ENCODE measurements at regions not wholly inside any gene's neighbourhood (a gene's known extent, or its start where the extent isn't known, plus 50 kb on each side); places are given as distances from the start of the nearest gene placed in this dataset.

GRCh38 chr2:136204971-136205370 is 87.0 kb upstream of the CXCR4 start:
- no peaks in the 10 kb centered on the region for H4K20me1 ChIP-seq (replicated peaks; ENCODE audit: control insufficient read depth, insufficient read depth, low read length)
- BruUV-seq (replicated peaks) = no TSS peak
- H3K9me1 ChIP-seq (ENCODE audit: control insufficient read depth, insufficient read depth, low read length) = no peaks in the 10 kb centered on the region
- H3K4me1 ChIP-seq (replicated peaks in 1 of 2; ENCODE audit: control insufficient read depth in 2 of 2, insufficient read depth in 2 of 2, low read length in 2 of 2) = no peaks in the 10 kb centered on the region
- H3K4me3 ChIP-seq = no peak overlapping the region
- H3K4me2 ChIP-seq (ENCODE audit: insufficient read depth, low read length) = no peak overlapping the region
- ATAC-seq (no peak), FAIRE-seq (no peak), DNase-seq (ENCODE audit: extremely low read depth in 1 of 4, low spot score in 3 of 4) (no peak)
- in situ Hi-C loops (cut with MboI) (no loop called here), intact Hi-C loops (cut with micrococcal nuclease) (no loop called here)
- H2AFZ ChIP-seq (ENCODE audit: low read depth, low read length) = no peak overlapping the region
- H3K27ac ChIP-seq (ENCODE audit: extremely low read depth, low read depth, low read length) = no peak overlapping the region
- CTCF ChIA-PET (ENCODE audit: low intra/inter-chr PET ratio) = no interaction called here
- H3K9me3 ChIP-seq (replicated peaks; ENCODE audit: control insufficient read depth, insufficient read depth, low read depth, low read length) = no peaks in the 10 kb centered on the region
- no peaks in the 10 kb centered on the region for H3K27me3 ChIP-seq (ENCODE audit: control insufficient read depth in 2 of 2, insufficient read depth in 2 of 2, low read length in 2 of 2)
- no peaks in the 10 kb centered on the region for H3K79me2 ChIP-seq (ENCODE audit: control insufficient read depth, insufficient read depth, low read length)
- TF ChIP-seq RBBP5 (IDR thresholded peaks at IDR 0.05; ENCODE audit: borderline replicate concordance, insufficient read depth, low read length, poor library complexity, severe bottlenecking) (no peak), POLR2AphosphoS2 (IDR thresholded peaks at IDR 0.05; ENCODE audit: low read length) (no peak), ADNP (tag; IDR thresholded peaks at IDR 0.05) (no peak), ZEB2 (IDR thresholded peaks at IDR 0.05) (no peak), E2F8 (IDR thresholded peaks at IDR 0.05; ENCODE audit: low read depth, partially characterized antibody) (no peak), SRSF1 (IDR thresholded peaks at IDR 0.05; ENCODE audit: low read depth, low read length) (no peak)
- POLR2A ChIA-PET = no interaction called here
- no peak overlapping the region for H3K9ac ChIP-seq (ENCODE audit: insufficient read depth in 1 of 2, low read depth in 2 of 2, low read length in 2 of 2)
- WGBS (ENCODE audit: insufficient coverage, low coverage, missing lambda C conversion rate) = 0% methylated on average over 1 of the region's 1 CpG
- H3K36me3 ChIP-seq (ENCODE audit: control insufficient read depth, insufficient read depth, low read length) = no peaks in the 10 kb centered on the region
